ENCODE measurements at regions not wholly inside any gene's neighbourhood (a gene's known extent, or its start where the extent isn't known, plus 50 kb on each side); places are given as distances from the start of the nearest gene placed in this dataset.

DNA sequence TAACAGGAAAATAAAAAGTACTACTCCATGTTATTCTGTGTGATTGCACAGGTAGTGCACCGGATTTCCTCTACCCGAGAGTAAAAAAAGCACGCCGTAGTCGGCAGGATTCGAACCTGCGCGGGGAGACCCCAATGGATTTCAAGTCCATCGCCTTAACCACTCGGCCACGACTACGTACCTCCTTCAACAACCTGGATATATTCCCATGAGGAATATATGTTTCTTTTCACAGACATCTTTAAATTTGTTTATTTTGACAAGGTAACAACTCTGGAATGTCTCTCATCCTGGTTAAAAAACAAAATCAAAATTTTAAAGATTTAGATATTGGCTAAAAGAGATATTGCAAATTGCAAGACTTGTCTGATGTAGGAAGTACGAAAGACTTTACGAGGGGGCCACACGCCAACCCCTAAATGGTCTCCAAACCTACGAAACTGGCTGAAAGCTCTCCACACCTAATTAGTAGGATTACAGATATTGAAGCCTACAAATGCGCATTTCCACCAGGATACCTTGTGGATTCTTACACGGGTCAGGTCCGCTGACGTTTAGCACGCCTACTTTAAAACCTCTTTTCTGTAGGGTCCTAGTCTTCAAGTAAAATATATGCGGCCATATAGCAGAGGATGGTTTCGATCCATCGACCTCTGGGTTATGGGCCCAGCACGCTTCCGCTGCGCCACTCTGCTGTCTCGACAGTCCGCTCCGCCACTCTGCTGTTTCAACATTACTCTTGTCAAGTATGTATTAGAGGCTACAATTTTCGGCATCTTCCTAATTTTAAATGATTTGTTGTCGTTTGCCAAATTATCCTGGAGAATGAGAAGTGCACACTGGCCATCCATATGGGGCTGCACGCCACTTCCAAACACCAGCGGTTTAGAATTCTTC is 52.2 kb upstream of the BTN3A2 start:
- peak; percentile 91 for DNase-seq (ENCODE audit: low read depth, low spot score)
- peak overlapping the region; percentile 58 for H3K4me3 ChIP-seq (ENCODE audit: low read depth, low read length)
- in situ Hi-C loops (cut with HindIII; ENCODE audit: low sequenced_read_pairs), result no loop called here
- TF ChIP-seq, protein P1, sequence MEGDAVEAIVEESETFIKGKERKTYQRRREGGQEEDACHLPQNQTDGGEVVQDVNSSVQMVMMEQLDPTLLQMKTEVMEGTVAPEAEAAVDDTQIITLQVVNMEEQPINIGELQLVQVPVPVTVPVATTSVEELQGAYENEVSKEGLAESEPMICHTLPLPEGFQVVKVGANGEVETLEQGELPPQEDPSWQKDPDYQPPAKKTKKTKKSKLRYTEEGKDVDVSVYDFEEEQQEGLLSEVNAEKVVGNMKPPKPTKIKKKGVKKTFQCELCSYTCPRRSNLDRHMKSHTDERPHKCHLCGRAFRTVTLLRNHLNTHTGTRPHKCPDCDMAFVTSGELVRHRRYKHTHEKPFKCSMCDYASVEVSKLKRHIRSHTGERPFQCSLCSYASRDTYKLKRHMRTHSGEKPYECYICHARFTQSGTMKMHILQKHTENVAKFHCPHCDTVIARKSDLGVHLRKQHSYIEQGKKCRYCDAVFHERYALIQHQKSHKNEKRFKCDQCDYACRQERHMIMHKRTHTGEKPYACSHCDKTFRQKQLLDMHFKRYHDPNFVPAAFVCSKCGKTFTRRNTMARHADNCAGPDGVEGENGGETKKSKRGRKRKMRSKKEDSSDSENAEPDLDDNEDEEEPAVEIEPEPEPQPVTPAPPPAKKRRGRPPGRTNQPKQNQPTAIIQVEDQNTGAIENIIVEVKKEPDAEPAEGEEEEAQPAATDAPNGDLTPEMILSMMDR (IDR thresholded peaks at IDR 0.05; ENCODE audit: low read depth, low read length), result no peak

Measured in astrocyte of the spinal cord (primary cell).